GM19324 (cell line): ENCODE measurements at regions not wholly inside any gene's neighbourhood (a gene's known extent, or its start where the extent isn't known, plus 50 kb on each side); places are given as distances from the start of the nearest gene placed in this dataset.
"Not testable (repeated sequence)": the region's sequence is repeated elsewhere in the genome, so short reads cannot be mapped to it uniquely, and the experiment has no call there.

Experiments
- ATAC-seq: cut with Tn5 transposase; IDR thresholded peaks from one replicate; pipeline ENCODE4 v1.9.1; 2021; ENCODE audit warnings: mild to moderate bottlenecking, moderate library complexity; ENCODE audit not compliant: unreplicated experiment, low FRiP score

DNA sequence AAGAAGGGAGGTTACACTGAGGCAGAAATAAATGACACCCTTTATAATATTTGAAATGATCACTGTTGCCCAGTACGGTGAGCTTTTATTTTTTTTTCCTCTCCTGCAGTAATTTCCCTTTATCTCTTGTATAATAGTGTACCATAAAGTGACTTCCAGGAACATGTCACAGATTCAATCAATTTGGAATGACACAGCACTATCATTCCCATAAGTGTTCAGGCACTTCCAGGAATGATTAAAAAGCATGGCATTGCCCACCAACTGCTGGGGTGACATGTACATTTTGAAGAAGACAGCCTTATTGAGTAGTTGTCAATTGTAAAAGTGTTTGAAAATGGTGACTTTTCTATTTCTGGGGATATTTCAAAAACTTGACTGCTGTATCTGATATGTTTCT, 1700.9 kb upstream of the NUDT12 start:
- ATAC-seq, result no peak

DNA sequence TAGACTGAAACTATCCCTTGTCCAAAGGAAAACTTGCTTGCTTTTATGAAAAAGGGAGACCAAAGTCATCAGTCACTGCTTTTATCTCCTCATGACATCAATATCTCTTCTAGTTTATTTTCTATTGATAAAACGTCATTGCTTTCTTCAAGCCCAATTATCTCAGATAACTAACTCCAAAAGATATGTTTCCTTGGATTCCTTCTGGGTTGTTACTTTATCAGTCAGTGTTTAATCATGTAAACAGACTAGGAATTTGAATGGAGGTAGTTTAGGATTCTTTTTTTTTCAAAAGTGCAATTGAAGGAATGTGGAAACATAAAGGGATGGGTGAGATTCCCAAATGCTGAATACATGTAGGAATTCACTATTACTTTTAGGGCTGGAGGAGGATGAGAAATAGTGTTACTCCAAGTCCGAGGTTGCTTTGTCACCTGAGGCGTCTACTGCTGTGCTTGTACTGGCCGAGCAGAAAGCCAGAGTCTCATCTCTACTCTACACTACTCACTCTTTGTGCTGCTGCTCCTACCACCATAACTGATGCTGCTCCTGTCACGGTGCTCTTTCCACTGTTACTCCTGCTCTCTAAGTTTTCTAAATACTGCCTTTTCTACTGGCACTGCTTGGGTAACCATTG, 1697.1 kb upstream of the NUDT12 start:
- no peak for ATAC-seq

DNA sequence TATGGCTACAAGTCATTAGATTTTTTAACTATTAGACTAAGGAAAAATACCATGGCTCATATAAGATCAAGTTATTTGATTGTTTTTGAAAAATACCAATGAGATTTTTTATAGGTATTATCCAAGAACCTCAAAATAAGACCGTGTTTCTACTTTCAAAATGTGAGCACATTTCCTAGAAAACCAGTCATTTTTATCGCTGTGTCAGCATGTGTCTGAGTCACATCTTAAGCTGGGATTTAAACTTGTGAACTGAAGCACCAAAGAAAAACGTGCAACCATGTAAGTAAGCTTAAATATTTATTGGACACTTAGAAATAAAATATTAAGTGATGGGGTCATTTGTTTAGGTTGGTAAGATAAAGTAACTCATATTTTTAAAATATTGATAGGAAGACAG, 1676.0 kb upstream of the NUDT12 start:
- ATAC-seq, result no peak

DNA sequence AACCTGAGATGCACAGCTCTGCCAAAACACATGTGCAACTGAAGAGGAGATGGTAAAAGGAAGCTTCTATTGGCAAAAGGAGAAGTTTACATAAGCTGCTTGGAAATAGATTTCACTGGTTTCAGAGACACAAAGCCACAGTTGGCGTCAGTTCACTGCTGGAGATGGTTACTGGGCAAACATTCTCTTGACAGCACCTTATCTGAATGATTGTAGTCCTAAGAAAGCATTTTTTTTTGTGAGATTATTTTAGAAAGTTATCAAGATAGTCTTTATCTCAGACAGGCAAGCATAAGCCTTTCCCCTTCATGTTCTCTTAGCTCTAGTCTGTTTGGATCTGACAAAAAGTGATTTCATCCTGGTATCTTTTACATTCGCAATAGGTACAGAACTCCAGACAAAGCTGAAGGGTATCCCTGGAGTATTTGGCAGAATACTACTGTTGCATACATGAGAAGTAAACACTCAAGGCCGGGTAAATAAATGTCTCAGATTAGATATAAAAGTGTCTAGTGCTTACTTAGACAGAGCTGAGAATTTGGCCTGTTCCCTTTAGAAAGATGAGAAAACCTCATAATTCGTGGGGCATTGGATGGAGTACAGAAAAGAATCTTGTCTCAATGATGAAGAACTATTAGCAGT, 1668.0 kb upstream of the NUDT12 start:
- ATAC-seq, result no peak

DNA sequence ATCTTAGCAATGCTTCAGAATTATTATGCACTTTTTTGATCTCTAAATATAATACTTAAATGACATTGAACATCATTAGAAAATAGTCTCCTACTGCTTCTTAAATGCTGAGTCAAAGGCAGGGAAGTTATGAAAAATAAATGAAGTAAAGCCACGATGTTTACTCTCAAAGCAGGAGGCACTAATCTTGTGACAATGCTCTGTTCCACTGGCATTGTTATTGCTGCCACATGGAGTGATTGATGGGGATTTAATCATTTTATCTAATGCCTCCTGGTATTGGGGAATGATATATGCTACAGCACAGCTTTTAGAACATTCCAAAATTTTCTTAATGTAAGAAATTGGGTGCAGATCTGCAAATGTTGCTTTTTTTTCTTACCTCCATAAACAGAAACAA, 1655.4 kb upstream of the NUDT12 start:
- no peak for ATAC-seq

DNA sequence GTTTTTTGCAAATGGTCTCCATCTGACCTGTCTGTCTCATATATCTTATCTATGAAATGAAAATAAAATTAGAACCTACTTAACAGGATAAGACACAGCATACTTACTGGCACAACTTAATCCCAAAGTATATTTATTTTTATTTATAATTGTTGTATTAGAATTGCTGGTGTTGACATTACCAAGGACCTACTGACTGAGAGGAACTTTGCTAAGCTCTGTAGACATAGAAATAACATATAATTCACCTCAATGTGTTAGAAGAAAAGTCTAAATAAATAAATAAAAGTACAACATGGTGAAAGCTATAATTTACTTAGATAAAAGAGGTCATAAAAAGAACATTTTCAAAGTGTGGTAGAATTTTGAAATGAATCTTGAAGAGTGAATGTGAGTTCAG, 1650.5 kb upstream of the NUDT12 start:
- ATAC-seq, result no peak

DNA sequence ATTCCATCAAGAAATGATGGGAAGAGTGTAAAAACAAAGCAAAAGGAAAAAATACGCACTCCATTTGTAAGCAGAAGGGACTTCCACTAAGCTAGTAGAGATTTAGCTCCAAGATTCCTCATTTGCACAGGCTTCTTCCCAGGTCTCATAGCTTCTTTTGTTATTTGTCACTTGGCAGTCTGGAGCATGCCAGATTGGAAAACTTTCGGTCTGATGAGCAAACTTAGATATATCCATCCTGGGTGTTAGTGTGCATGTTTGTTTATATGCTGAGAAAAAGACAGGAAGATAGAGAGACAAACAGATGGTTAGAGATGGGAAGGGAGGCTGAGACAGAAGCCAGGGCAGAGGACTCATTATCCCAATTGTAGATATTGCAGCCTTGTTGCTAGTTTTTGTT, 1644.5 kb upstream of the NUDT12 start:
- no peak for ATAC-seq

DNA sequence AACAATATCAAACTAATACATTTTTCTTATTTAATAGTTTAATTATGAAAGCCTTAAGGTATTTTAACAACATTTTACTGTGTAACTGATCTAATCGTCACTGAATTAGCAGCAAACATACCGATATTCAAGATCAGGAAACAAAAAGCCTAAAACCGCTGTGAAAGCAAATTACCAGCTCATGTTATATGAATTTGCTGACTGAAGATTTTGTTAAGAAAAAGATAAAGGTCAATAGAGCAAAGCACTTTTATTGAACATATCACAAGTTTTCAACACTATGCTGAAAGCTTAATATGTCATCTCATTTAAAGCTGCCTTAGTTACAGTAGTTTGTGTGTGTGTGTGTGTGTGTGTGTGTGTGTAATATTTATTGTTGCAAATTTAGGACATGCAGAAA, 1634.9 kb upstream of the NUDT12 start:
- ATAC-seq, result no peak

DNA sequence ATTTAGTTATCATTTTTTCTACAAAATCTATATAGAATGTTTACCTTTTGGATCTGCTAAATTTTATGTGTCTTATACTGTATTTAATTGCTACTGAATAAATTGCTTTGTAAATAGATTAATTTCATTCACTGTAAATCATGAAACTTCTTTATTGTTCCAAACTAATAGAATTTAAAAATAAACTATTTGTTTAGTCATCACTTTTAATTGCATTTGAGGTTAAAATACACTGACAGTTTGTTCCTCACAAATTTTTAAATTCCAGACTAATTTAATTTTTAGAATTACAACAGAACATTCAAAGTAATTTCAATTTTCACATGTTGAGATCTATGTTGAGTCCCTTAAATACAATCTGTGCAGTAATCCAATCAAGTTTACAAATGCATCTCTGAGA, 1633.2 kb upstream of the NUDT12 start:
- no peak for ATAC-seq

DNA sequence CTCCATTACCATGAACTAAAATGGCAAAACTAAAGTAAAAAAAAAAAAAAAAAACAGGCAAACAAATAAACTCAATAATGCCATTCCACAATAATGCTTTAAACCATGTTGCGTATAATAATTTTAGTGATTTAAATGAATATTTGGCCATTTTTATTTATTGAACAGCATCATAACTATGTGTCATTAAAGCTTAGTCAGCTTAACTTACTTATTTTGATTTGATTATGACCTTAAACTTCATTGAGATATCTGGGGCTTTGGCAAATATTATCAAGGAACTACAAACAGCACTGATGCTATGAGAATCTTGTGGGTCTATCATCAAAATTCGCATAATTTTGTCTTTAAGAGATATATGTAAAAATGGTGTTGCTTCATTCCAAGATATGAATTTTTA, 1610.3 kb upstream of the NUDT12 start:
- ATAC-seq, result no peak

DNA sequence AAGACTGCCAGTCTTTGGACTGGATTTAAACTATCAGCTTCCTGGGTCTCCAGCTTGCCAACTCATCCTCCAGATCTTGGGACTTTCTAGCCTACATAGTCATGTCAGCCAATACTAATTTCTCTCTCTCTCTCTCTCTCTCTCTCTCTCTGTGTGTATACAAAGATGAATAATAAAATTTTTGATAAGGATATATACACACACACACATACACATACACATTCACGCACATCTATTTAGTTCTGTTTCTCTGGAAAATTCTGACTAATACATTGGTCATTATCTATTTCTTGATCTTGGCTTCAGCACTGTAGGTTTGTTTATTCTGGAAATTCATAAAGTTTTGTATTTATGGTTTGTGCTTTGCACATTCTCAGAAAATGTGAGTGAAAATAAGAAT, 1606.2 kb upstream of the NUDT12 start:
- no peak for ATAC-seq

DNA sequence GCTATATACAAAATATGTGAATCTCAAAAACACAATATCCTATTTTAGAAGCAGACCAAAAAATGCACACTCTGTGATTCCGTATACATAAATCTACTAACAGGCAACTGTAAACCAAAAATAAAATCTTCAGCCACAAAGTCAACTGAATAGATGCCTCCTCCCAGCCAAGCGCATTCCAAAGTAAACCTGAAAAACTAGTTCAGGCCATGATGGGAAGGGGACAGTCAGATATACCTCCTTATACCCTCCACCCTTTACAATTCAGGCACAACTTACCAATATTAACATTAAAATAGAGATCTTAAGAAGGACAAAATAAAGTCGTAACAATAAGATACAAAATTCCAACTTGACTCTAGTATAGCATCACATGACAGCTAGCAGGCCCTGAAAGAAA, 1604.5 kb upstream of the NUDT12 start:
- no peak for ATAC-seq

DNA sequence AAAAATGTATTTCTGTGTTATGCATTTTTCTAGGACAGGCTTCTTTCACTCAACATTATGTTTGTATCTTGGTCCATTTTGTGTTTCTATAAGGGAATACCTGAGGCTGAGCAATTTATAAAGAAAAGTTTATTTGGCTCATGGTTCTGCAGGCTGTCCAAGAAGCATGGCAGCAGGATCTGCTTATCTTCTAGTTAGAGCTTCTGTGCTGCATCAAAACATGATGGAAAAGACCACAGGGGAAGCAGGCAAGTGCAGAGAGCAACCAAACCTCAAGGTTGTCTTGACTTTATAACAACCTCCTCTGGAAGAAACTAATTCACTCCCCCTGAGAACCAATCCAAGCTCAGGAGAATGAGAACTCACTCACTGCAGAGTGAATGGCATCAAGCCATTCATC, 1601.0 kb upstream of the NUDT12 start:
- no peak for ATAC-seq

DNA sequence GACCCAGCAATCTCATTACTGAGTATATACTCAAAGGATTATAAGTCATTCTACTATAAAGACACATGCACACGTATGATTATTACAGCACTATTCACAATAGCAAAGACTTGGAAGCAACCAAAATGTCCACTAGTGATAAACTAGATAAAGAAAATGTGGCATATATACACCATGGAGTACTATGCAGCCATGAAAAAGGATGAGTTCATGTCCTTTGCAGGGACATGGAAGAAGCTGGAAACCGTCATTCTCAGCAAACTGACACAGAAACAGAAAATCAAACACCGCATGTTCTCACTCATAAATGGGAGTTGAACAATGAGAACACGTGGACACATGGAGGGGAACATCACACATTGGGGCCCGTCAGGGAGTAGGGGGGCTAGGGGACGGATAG, 1600.0 kb upstream of the NUDT12 start:
- not testable (repeated sequence) for ATAC-seq

DNA sequence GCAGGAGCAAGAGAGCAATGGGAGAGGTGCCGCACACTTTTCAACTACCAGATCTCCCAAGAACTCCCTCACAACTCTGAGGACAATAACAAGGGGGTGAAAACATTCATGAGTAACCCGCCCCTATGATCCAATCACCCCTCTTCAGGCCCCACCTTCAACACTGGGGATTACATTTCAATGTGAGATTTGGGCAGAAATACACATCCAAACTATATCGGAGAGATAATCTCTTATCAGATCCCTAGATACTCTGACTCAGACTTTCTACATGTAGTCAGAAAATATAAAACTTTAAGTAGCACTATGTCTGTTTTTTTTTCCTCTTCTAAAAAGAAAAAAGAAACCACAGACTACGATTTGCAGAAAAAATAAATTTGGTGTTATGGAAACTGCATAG, 1595.9 kb upstream of the NUDT12 start:
- ATAC-seq, result no peak

DNA sequence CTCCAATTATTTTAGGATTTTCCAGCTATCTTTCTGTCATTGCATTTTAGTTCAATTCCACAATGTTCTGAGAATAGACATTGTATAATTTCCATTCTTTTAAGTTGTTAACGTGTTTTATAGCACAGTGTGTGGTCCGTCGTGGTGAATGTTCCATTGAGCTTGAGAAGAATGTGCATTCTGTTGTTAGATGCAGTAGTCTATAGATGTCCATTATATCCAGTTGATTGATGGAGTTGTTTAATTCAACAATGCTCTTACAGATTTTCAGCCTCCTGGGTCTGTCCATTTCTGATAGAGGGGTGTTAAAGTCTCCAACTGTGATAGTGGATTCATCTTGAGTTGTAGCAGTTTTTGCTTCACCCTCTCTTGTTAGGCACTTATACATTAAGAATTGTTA, 1587.7 kb upstream of the NUDT12 start:
- ATAC-seq, result no peak

DNA sequence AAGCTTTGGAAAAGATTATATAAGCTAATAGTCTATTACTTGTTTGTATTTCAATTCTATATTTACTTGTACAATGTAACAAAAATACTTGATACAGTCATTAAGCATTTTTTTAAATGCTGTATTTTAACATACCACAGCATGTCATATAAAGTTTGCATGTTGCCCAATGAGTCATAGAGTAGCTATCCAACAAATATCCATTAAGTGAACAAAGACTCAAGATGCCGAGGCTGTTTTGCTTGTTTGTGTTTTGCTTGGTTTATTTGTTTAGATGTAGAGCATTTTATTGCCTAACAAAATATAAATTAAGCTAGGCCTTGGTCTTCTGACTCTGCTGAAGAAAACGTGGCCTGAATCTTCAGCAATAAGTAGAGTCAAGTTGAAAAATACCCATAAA, 1584.3 kb upstream of the NUDT12 start:
- ATAC-seq, result no peak

DNA sequence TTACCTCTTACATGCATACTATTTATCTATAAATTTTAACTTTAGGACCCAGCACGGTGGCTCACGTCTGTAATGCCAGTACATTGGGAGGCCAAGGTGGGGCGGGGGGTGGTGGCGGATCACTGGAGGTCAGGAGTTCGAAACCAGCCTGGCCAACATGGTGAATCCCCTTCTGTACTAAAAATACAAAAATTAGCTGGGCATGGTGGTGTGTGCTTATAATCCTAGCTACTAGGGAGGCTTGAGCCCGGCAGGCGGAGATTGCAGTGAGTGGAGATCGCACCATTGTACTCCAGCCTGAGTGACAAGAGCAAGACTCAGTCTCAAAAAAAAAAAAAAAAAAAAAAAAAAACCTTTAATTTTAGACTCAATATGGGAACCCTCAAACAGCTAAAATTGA, 1582.6 kb upstream of the NUDT12 start:
- ATAC-seq, result no peak

DNA sequence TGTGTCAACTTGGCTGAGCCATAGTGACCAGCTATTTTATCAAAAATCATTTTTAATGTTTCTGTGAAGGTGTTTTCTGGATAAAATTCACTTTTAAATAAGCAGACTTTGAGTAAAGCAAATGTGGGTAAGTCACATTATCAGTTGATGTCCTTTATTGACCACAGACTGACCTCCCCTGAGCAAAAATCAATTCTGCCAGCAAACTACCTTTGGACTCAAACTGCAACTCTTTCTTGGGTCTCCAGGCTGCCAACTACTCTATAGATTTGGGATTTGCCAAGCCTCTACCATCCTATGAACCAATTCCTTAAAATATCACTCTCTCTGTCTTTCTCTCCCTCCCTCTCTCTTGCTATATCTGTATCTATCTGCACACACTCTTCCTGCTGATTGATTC, 1571.7 kb upstream of the NUDT12 start:
- no peak for ATAC-seq

DNA sequence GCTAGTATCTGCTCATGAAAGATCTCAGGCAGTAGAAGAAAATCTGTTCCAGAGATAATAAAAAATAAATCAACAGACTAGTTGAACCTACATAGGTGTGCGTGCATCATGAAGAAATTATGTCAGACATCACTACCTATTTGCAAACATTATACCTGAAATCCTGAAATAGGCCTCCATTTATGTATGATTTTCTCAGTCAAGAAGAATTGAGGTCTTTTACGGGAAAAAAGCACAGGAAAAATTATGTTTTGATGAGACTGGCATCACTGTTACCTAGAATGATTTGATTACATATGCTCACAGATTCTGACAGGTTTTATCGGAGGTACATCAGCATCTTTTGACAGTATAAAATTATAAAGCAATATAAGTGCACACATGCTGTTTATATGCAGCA, 1570.5 kb upstream of the NUDT12 start:
- ATAC-seq, result no peak

DNA sequence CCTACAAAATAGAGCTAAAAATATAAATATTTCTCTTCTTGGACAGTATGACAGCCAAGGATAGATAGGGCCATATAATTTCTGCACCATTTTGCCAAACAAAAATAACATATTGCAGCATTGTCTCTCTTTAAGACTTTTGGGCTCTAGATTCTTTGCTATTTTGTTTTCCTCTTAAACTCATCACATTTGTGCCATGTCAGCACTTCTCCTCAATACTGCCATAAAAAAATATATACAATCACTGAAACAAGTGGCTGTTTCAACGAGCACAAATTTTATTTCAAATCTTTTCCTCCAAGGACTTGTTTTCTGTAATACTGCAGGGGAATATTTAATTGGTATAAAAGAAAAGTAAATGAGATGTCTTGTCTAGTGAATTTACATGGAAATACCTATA, 1570.0 kb upstream of the NUDT12 start:
- no peak for ATAC-seq

DNA sequence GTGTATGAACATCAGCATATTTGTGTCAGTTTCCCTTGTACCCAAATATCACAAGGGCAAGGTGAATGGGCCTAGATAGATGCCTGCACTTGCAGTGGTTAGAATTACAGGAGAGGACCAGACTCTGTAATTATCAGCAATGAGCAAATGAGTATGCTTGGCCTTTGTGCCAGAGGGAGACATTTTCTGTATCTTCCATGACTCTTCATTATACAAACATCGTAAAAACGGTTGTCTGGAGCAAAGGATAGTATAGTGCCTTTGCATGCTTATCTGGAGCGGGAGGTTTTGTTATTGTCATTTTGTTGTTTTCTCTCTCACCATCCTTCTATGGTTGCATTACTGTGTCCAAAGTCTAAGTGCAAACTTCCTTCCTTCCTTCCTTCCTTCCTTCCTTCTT, 1568.5 kb upstream of the NUDT12 start:
- ATAC-seq, result no peak

DNA sequence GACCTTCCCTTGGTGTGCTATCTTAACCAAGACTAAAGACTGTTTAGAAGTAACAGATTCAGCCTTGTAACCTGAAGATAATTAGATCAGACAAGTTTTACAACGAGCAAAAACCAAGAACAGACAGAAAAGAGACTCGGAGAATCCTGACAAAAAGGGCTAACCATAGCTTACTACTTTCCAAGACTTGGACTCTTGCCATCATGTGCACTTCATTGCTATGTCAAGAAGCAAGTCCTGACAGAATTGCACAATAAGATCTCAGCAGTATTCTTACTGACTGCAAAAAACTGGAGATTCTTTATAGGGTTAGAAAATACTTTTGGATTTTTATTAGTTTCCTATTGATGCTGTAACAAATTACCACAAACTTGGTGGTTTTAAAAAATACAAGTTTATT, 1539.0 kb upstream of the NUDT12 start:
- no peak for ATAC-seq
